Esophagus squamous epithelium (tissue), 5 donors: ENCODE measurements at regions not wholly inside any gene's neighbourhood (a gene's known extent, or its start where the extent isn't known, plus 50 kb on each side); places are given as distances from the start of the nearest gene placed in this dataset.

Experiments
- DNase-seq: peaks from one replicate; lab custom pipeline; 2025; lab: John Stamatoyannopoulos, UW
- H3K27ac ChIP-seq, 4 donors: fragments of 200-600 bp; sonication (generic); one replicate each; pipeline ENCODE4 v1.5.1; 2016 to 2019; ENCODE audit warnings: mild to moderate bottlenecking in 1 of 4
- H3K27me3 ChIP-seq, 4 donors: fragments of 200-600 bp; sonication (generic); 1 replicate in 3 of 4; 2 replicates in 1 of 4; pipeline versions ENCODE4 v1.5.1 to v1.6.0; 2017 to 2021; ENCODE audit warnings: antibody characterized with exemption in 1 of 4
- H3K36me3 ChIP-seq, 3 donors: fragments of 200-600 bp; sonication (generic); one replicate each; pipeline ENCODE4 v1.5.1; 2016 to 2019
- H3K4me1 ChIP-seq, 3 donors: fragments of 200-600 bp; sonication (generic); one replicate each; pipeline ENCODE4 v1.5.1; 2017 to 2019
- H3K4me3 ChIP-seq, 4 donors: fragments of 200-600 bp; sonication (generic); 1 replicate in 3 of 4; 2 replicates in 1 of 4; pipeline ENCODE4 v1.5.1; 2016 to 2019; ENCODE audit warnings: mild to moderate bottlenecking in 2 of 4, moderate library complexity in 1 of 4
- H3K9me3 ChIP-seq, 3 donors: fragments of 200-600 bp; sonication (generic); one replicate each; pipeline ENCODE4 v1.5.1; 2016 to 2019
- POLR2A ChIP-seq, 4 donors: fragments of 450-650 bp; IDR thresholded peaks; one replicate each; pipeline ENCODE4 v1.6.1; 2017; ENCODE audit warnings: antibody characterized with exemption in 4 of 4, mild to moderate bottlenecking in 4 of 4, moderate library complexity in 3 of 4
- WGBS, 2 donors: methylation state at CpG; one replicate each; pipeline ENCODE4 v1.1.5; 2018; 5-methylcytosine and 5-hydroxymethylcytosine counted together
- intact Hi-C: fragments of 100-400 bp; cut with DNase I; formaldehyde crosslinking; loops from one replicate; pipeline ENCODE4 v1.15.0; 2022
- TF ChIP-seq, protein P1 (sequence below), 6 experiments: fragments of 450-650 bp in 4 of 6; fragments of 200-600 bp in 2 of 6; sonication (generic) in 2 of 6; IDR thresholded peaks; one replicate each; pipeline ENCODE4 v1.5.1; 2016 to 2019; ENCODE audit warnings: antibody characterized with exemption in 6 of 6, mild to moderate bottlenecking in 4 of 6, moderate library complexity in 4 of 6
- donor health status: DM: yes; HTN: yes; CAD: no.

GRCh38 chr5:155089643-155090042 is 76.1 kb downstream of the KIF4B start:
- Histone ChIP-seq H3K4me1 (peaks cover 0 to 31% (median 3%) of the 10 kb centered on the region in 3 donors), H3K9me3 (no peaks in the 10 kb centered on the region), H3K36me3 (no peaks in the 10 kb centered on the region), H3K27me3 (no peaks in the 10 kb centered on the region), H3K4me3 (no peak overlapping the region), H3K27ac (no peak overlapping the region)
- no peak for DNase-seq
- intact Hi-C loops: no loop called here
- 65 to 94% methylated on average over 1 of the region's 1 CpG for WGBS, 2 donors
- TF ChIP-seq POLR2A (IDR thresholded peaks at IDR 0.05): no peak
- TF ChIP-seq, protein P1, sequence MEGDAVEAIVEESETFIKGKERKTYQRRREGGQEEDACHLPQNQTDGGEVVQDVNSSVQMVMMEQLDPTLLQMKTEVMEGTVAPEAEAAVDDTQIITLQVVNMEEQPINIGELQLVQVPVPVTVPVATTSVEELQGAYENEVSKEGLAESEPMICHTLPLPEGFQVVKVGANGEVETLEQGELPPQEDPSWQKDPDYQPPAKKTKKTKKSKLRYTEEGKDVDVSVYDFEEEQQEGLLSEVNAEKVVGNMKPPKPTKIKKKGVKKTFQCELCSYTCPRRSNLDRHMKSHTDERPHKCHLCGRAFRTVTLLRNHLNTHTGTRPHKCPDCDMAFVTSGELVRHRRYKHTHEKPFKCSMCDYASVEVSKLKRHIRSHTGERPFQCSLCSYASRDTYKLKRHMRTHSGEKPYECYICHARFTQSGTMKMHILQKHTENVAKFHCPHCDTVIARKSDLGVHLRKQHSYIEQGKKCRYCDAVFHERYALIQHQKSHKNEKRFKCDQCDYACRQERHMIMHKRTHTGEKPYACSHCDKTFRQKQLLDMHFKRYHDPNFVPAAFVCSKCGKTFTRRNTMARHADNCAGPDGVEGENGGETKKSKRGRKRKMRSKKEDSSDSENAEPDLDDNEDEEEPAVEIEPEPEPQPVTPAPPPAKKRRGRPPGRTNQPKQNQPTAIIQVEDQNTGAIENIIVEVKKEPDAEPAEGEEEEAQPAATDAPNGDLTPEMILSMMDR (IDR thresholded peaks at IDR 0.05): no peak

DNA sequence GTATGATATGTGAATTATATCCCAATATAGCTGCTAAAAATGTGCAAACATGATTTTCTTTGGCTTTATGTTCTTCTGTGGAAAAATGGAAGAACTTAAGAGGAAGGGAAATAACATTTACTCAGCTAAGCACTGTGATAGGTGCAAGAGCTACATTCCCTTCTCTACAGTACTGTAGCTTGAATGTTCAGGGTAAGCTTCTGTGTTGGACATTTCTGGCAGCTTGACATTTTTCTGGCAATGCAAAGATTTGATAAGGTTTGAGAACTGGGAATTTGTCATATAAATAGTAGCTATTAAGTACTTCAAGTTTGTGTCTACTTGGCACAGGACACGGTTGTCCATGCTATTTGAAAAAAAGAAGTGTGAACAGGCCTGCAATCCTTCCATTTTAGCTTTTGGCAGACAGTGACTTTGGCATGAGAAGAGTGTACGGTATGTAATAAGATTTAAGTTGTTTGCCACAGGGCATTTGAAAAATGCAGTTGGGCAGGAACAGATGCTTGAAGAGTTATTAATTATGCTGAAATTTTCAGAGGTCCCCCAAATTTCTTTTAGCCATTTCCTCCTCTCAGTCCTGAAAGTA is 77.6 kb downstream of the KIF4B start:
- Histone ChIP-seq H3K9me3 (no peaks in the 10 kb centered on the region), H3K4me1 (peaks cover 0 to 19% (median 3%) of the 10 kb centered on the region in 3 donors), H3K4me3 (no peak overlapping the region), H3K36me3 (no peaks in the 10 kb centered on the region), H3K27ac (no peak overlapping the region), H3K27me3 (no peaks in the 10 kb centered on the region)
- no peak for DNase-seq
- intact Hi-C loops: no loop called here
- TF ChIP-seq, protein P1 (IDR thresholded peaks at IDR 0.05): no peak
- 26 to 28% methylated on average over 2 of the region's 2 CpGs for WGBS, 2 donors

- DNase-seq: no peak
- Histone ChIP-seq H3K36me3 (no peaks in the 10 kb centered on the region), H3K9me3 (no peaks in the 10 kb centered on the region), H3K4me1 (peaks cover 0 to 19% (median 3%) of the 10 kb centered on the region in 3 donors), H3K27me3 (no peaks in the 10 kb centered on the region), H3K27ac (no peak overlapping the region), H3K4me3 (no peak overlapping the region)
- intact Hi-C loops: no loop called here
- 45 to 59% methylated on average over 2 of the region's 2 CpGs for WGBS, 2 donors
- TF ChIP-seq, protein P1 (IDR thresholded peaks at IDR 0.05): no peak
- no peak for TF ChIP-seq POLR2A (IDR thresholded peaks at IDR 0.05)
These were observed 78.5 kb downstream of the KIF4B start for GRCh38 chr5:155091768-155092717.

- no peaks in the 10 kb centered on the region for H3K27me3 ChIP-seq
- H3K9me3 ChIP-seq: no peaks in the 10 kb centered on the region
- 76 to 88% methylated on average over 1 of the region's 1 CpG for WGBS, 2 donors
- TF ChIP-seq POLR2A (IDR thresholded peaks at IDR 0.05): no peak
- TF ChIP-seq, protein P1 (IDR thresholded peaks at IDR 0.05): no peak
- no peaks in the 10 kb centered on the region for H3K36me3 ChIP-seq
- DNase-seq: no peak
- H3K4me1 ChIP-seq: peaks cover 0 to 19% (median 3%) of the 10 kb centered on the region in 3 donors
- H3K4me3 ChIP-seq: no peak overlapping the region
- no peak overlapping the region for H3K27ac ChIP-seq
- intact Hi-C loops: no loop called here
These were observed 80.9 kb downstream of the KIF4B start for GRCh38 chr5:155094455-155094854.

DNA sequence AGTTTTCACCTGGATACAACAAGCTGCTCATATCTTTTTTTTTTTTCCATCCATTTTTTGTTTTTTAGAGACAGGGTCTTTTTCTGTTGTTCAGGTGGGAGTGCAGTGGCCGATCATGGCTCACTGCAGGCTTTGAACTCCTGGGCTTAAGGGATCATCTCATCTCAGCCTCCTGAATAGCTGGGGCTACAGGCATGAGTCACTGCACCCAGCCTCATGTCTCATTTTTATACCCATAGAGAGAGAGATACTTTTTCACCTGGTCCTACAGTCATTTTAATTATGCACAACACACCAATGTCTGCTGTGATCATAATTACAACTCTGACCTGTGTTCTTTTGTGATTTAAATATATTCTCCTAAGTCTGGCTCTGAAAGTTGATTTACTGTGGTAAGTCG is 84.4 kb downstream of the KIF4B start:
- 77 to 78% methylated on average over 2 of the region's 2 CpGs for WGBS, 2 donors
- Histone ChIP-seq H3K4me3 (no peak overlapping the region), H3K27me3 (no peaks in the 10 kb centered on the region), H3K27ac (no peak overlapping the region), H3K36me3 (no peaks in the 10 kb centered on the region), H3K4me1 (no peaks in the 10 kb centered on the region), H3K9me3 (no peaks in the 10 kb centered on the region)
- intact Hi-C loops: no loop called here
- TF ChIP-seq, protein P1 (IDR thresholded peaks at IDR 0.05): no peak
- TF ChIP-seq POLR2A (IDR thresholded peaks at IDR 0.05): no peak
- DNase-seq: no peak
